ENCODE measurements at regions not wholly inside any gene's neighbourhood (a gene's known extent, or its start where the extent isn't known, plus 50 kb on each side); places are given as distances from the start of the nearest gene placed in this dataset.

GRCh38 chrX:25618248-25618647 lies 519.9 kb upstream of the MAGEB18 start:
- TF ChIP-seq PAX5 (IDR thresholded peaks at IDR 0.05; ENCODE audit: insufficient read depth, low read length, severe bottlenecking) (no peak), POLR2A (IDR thresholded peaks at IDR 0.05; ENCODE audit: low read depth, low read length) (no peak), TAF1 (IDR thresholded peaks at IDR 0.05; ENCODE audit: low read depth, low read length) (no peak), SPI1 (IDR thresholded peaks at IDR 0.05; ENCODE audit: low read depth, low read length) (no peak), POLR2AphosphoS5 (IDR thresholded peaks at IDR 0.05; ENCODE audit: low read depth, low read length) (no peak)
